ENCODE measurements at regions not wholly inside any gene's neighbourhood (a gene's known extent, or its start where the extent isn't known, plus 50 kb on each side); places are given as distances from the start of the nearest gene placed in this dataset.

DNA sequence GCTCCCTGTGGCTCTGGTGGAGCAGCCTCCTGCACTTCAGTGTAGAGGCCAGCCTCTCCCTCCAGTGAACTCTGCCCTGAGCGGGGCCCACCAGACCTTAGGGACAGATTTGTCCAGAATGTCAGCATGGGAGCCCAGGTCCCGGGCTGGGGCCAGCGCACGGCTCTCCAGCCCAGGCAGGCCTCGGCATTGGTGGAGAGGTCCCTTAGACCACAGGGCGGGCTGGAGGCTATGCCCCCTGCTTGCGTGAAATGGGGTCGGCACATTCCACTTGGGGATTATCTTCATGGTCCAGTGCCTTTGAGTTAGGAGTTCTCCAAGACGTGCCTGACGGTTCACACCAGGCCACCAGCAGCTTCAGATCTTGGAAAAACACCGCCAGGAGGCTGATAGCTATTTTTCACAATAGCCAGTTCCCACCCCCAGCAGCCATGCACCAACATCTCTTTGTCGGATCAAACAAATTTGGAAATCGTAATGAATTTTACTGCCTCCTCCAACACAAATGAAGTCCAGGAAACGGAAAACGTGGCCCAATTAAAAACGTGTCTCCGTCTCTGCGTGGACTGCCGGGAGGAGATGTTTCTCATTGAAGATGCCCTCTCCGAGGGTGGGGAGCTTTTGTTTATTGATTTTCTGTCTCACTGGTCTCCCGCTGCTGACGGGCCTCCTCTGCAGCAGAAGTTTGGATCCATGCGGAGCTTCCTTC, 110.0 kb upstream of the CIBAR2 start:
- TF ChIP-seq EP300 (IDR thresholded peaks at IDR 0.05) = no peak
- TF ChIP-seq POLR2AphosphoS5 (IDR thresholded peaks at IDR 0.05) = no peak
- no peak for TF ChIP-seq POLR2A (IDR thresholded peaks at IDR 0.05)
- TF ChIP-seq, protein P1, sequence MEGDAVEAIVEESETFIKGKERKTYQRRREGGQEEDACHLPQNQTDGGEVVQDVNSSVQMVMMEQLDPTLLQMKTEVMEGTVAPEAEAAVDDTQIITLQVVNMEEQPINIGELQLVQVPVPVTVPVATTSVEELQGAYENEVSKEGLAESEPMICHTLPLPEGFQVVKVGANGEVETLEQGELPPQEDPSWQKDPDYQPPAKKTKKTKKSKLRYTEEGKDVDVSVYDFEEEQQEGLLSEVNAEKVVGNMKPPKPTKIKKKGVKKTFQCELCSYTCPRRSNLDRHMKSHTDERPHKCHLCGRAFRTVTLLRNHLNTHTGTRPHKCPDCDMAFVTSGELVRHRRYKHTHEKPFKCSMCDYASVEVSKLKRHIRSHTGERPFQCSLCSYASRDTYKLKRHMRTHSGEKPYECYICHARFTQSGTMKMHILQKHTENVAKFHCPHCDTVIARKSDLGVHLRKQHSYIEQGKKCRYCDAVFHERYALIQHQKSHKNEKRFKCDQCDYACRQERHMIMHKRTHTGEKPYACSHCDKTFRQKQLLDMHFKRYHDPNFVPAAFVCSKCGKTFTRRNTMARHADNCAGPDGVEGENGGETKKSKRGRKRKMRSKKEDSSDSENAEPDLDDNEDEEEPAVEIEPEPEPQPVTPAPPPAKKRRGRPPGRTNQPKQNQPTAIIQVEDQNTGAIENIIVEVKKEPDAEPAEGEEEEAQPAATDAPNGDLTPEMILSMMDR (IDR thresholded peaks at IDR 0.05) = no peak
